SHP77 (cell line): ENCODE measurements at regions not wholly inside any gene's neighbourhood (a gene's known extent, or its start where the extent isn't known, plus 50 kb on each side); places are given as distances from the start of the nearest gene placed in this dataset.
A peak's percentile ranks its signal among the peaks of the same experiment; 100 is the strongest.
"Not testable (repeated sequence)": the region's sequence is repeated elsewhere in the genome, so short reads cannot be mapped to it uniquely, and the experiment has no call there.

Source experiments
- DNase-seq, 2 experiments: peaks; one replicate each; lab custom pipeline; 2025; lab: John Stamatoyannopoulos, UW

DNA sequence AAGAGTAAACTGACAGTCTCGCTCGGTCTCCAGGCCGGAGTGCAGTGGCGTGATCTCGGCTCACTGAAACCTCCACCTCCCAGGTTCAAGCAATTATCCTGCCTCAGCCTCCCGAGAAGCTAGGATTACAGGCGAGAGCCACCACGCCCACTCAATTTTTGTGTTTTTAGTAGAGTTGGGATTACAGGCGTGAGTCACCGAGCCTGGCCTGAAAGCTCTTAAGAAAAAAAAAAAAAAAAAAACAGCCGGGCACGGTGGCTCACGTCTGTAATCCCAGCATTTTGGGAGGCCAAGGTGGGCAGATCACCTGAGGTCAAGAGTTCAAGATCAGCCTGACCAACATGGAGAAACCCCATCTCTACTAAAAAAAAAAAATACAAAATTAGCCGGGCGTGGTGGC lies 55.3 kb upstream of the THOC2 start:
- not testable (repeated sequence) for DNase-seq

DNA sequence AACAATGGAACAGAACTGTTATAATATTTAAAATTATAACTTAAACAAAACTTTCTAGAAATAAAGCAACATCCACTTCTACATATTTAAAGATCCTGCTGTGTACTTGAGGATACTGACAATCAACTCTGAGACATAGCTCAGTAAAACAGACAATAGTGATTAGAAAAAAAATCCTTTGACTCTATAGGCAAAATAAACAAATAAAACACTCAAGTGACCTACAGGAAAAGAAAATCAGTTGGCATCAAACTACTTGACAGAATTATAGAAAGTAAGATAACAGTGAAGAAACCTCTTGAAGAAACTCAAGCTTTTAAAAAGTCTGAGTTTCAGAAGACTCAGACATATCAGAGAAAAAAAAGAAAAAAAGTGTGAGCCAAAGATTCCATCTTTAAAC lies 55.9 kb upstream of the THOC2 start:
- DNase-seq = no peak

DNA sequence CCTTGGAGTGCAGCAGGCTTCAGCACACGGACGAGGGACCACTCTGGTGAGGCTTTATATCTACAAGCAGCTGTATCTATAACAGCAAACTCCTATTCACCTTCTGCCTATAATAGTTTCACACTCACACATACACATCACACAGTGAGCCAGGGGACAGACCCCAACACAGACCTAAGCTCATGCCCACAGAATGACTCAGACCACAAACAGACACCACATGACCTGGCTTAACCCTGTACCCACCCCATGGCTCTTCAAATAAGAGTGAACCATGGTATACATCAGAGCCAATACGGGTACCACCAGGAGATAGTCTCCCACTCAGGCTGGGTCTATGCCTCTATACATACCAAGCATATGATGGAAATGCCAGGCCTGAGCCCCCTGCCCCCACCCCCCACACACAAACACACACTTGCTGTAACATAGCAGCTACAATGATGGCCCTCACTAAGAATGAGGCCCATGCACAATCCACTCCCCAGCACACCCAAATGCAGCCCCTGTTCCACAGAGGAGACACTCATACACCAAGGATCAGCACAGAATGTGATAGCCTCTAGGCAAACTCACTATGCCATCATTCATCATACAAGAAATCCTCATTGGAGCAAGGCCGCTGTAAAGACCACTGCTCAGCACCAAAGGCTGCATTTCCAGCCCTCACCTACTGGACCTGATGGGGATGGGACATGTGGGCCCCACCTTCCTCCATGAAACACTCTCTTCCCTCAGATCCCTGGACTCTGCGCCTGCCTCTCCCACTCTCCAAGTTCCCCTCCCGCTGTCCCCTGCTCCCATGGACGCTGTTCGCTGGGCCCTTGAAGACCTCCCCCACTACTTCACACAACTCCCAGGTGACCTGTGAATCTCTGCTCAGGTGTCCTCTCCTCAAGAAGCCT lies 62.1 kb upstream of the XIAP start:
- no peak for DNase-seq

DNA sequence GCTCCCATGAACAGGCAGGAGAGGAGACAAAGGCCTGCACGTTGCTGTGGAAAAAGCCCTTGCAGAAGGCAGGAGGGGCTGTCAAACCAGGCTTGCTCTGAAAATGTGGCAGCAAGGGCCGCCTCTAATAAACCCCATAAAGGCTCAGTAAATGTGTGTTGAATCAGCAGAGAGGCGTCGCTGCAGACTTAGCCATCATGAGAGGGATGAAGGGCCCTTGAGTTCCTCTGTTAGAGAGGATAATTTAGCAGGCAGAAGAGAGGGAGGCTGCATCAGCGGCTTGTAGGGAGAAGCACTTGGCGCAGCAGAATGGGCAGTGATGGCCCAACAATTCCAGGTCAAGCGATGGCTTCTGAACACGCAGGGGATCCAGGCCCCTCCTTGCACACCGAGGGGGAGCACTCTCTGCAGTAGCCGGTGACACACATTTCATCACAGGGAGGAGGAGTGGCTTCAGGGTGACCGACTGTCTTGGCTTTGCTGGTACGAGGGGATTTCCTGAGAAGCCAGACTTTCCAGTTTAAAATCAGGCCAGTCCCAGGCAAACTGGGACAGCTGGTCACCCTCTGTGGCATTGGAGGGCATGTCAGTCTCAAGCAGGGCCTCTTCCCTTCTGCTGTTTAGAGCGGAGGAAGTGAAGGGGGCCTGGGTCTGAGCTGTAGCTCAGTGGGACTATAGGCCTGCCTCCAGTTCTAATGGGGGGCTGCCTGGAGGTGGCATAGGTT lies 61.0 kb upstream of the XIAP start:
- peak in 1 of 2 experiments; percentile 2 for DNase-seq

DNA sequence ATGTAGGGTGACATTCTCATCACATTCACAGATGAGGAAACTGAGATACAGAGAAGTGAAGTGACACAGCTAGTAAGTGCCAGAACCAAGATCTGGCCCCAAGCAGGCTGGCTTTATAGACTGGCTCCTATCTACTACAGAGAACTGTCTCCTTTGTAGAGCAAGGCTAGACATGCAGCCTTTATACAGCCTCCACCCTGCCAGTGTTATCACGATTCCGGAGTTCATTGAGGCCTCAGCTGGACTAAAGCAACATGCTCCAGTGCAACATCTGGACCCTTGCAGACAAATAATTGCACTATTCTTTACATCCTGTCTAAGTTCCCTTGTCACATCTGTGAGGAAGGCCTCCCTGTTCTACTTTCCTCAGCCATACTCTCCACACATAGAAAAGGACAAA lies 58.0 kb upstream of the XIAP start:
- DNase-seq = no peak

DNA sequence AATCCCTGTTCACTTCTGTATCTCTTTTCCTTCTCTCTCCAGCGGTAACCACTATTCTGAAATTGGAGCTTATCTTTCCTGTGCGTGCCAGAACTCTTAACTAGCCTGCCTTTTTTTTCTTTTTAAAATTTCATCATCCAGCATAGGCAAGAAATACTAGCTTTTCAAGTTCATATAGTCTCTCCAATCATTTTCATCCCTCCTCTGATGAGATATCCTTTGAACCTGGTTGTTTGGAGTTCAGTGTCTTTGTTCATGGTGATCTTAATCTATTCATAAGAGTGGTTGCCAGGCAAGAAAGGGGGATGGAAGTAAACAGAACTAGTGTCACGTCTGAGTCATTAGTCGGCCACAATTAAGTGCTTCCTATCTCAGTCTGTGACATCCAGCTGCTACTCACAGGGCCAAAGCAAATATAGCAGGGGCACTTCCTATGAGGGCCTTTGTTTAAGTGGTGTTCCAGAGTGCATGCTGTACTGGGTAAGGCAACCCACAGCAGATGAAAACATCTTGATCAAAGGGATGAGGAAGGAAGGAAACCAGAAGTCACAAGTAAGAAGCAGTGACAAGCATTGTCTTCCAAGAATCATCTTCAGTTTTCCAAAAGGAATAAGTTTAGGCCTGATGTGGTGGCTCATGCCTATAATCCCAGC lies 56.4 kb upstream of the XIAP start:
- DNase-seq = peak; percentile 66 to 71

DNA sequence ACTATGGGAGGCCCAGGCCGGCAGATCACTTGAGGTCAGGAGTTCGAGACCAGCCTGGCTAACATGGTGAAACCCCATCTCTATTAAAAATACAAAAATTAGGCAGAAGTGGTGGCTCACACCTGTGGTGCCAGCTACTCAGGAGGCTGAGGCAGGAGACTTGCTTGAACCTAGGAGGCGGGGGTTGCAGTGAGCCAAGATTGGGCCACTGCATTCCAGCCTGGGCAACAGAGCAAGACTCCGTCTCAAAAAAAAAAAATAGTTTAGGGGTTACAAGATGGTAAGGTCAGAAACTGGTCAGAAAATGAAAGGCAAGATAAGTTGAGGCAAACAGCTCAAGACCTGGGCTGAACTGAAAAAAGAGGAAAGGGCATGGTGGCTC lies 55.9 kb upstream of the XIAP start:
- DNase-seq = not testable (repeated sequence)

DNA sequence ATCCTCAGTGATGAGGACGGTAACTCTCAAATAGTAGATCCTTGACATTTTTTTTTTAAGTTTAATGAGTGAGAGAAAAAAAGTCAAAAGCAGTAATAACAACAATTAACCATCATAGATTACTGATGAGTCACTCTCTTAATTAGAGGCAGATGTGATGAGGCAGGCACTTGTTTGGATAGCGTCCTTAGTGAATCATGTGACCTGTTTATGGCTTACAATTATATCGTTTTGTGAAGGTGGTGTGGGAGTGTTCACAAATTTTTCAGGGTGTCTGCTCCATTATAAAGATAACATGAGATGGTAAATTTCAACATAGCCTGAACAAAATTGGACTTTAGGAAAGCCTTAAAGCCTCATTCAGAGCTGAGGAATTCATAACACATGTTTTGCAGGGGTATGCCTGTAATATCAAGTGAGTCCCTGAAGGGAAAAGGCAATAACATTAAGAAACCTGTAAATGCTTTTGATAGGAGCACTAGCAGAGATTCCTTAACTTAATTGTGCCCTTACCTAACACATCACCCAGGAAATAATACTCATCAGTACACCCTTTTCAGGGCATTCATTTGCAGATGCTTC lies 51.9 kb upstream of the XIAP start:
- no peak for DNase-seq

DNA sequence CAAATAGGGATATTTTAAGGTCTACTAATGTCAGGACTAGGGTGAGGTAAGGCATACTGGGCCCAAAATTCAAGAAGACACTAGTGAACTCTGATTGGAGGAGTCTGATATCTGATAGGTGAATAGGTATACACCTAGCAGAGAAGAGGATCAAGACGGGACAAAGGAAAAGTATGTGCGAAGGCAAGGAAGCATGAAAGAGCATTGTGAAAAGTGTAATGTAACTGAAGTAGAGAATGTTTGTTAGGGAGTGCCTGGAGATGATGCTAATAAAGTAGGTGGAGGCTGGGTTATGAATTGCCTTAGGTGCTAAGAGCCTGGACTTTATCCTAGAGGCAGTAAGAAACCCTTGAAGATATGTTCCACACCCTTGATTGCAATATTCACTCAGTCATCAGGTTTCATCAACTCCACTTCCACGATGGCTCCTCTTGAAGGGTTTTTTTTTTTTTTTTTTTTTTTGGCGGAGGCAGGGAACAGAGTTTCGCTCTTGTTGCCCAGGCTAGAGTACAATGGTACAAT lies 49.9 kb upstream of the XIAP start:
- DNase-seq = no peak
